Esophagus muscularis mucosa (tissue), 4 donors: ENCODE measurements at regions not wholly inside any gene's neighbourhood (a gene's known extent, or its start where the extent isn't known, plus 50 kb on each side); places are given as distances from the start of the nearest gene placed in this dataset.

Source experiments
- DNase-seq: peaks from one replicate; pipeline ENCODE4 v3.0.0-alpha.2; 2017; ENCODE audit errors: extremely low spot score
- H3K27ac ChIP-seq, 4 donors: fragments of 200-600 bp; sonication (generic); replicated peaks in 1 of 4; 1 replicate in 3 of 4; 2 replicates in 1 of 4; pipeline ENCODE4 v1.5.1; 2016 to 2019; ENCODE audit warnings: mild to moderate bottlenecking in 1 of 4
- H3K27me3 ChIP-seq, 4 donors: fragments of 200-600 bp; sonication (generic); one replicate each; pipeline versions ENCODE4 v1.5.1 to v1.6.0; 2016 to 2019
- H3K36me3 ChIP-seq, 4 donors: fragments of 200-600 bp; sonication (generic); one replicate each; pipeline ENCODE4 v1.5.1; 2016 to 2019
- H3K4me1 ChIP-seq, 4 donors: fragments of 200-600 bp; sonication (generic); one replicate each; pipeline ENCODE4 v1.5.1; 2016 to 2019
- H3K4me3 ChIP-seq, 4 donors: fragments of 200-600 bp; sonication (generic); 1 replicate in 2 of 4; 2 replicates in 2 of 4; pipeline ENCODE4 v1.5.1; 2016 to 2019; ENCODE audit warnings: mild to moderate bottlenecking in 4 of 4, moderate library complexity in 1 of 4
- H3K9me3 ChIP-seq, 4 donors: fragments of 200-600 bp; sonication (generic); 1 replicate in 3 of 4; 2 replicates in 1 of 4; pipeline ENCODE4 v1.5.1; 2016 to 2019
- CTCF ChIP-seq, 3 experiments: fragments of 200-600 bp in 2 of 3; fragments of 450-650 bp in 1 of 3; sonication (generic) in 2 of 3; IDR thresholded peaks; one replicate each; pipeline ENCODE4 v1.5.1; 2017 to 2019; ENCODE audit warnings: antibody characterized with exemption in 3 of 3, mild to moderate bottlenecking in 2 of 3, moderate library complexity in 1 of 3
- EP300 ChIP-seq: sonication (generic); formaldehyde crosslinking; IDR thresholded peaks from one replicate; pipeline ENCODE4 v1.6.1; 2017; ENCODE audit warnings: antibody characterized with exemption
- POLR2A ChIP-seq: fragments of 450-650 bp; IDR thresholded peaks from one replicate; pipeline ENCODE4 v1.6.1; 2017; ENCODE audit warnings: antibody characterized with exemption, moderate library complexity, mild to moderate bottlenecking, low read depth
- POLR2AphosphoS5 ChIP-seq, 2 donors: sonication (generic); formaldehyde crosslinking; IDR thresholded peaks; one replicate each; pipeline ENCODE4 v1.6.1; 2017; ENCODE audit warnings: antibody characterized with exemption in 2 of 2
- WGBS: methylation state at CpG from one replicate; pipeline ENCODE4 v1.1.5; 2018; 5-methylcytosine and 5-hydroxymethylcytosine counted together
- intact Hi-C: fragments of 100-400 bp; cut with DNase I; formaldehyde crosslinking; loops from one replicate; pipeline ENCODE4 v1.15.1; 2023

DNA sequence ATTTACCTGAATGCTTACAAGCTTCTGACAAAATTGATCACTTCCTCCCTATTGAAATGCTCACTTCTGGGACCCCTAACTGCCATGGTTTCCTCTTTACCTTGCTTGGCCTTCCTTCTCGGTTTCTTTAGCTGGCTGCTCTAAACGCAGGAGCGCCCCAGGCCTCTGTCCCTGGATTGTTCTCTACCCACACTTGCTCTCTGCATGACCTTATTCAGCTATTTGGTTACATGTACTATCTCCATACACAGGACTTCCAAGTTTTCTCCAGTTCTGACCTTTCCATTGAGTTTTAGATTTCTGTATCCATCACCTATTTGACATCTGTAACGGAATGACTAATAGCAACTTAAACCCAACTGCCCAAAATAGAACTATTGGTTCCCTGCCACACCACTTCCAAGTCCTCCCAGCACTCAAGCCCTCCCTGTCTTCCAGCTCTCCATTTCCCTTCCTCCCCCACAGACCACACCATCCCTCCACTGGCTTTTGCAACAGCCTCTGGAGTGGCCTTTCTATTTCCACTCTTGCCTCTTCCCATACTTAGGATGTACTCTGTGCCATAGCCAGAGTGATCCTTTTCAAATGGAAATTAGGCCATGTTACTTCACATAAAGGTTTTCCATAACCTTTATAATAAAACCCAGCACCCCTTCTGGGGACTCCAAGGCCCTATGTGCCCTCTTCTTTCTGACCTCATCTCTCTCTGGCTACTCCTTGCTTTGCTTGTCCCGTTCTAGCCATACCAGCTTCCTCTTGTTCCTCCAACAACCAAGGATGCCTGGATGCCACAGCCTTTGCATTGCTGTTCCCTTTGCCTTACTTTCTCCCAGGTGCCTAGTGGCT, 202.2 kb downstream of the AEBP2 start:
- 76% methylated on average over 5 of the region's 5 CpGs for WGBS
- H3K4me3 ChIP-seq: no peak overlapping the region
- intact Hi-C loops: loop anchor here (10.0 kb wide), 1 partner anchor 267 kb away; no protein-coding TSS in a partner anchor
- H3K27ac ChIP-seq: no peak overlapping the region
- no peaks in the 10 kb centered on the region for H3K27me3 ChIP-seq
- H3K9me3 ChIP-seq: no peaks in the 10 kb centered on the region
- DNase-seq: peak; percentile 90
- TF ChIP-seq CTCF (IDR thresholded peaks at IDR 0.05) (no peak), POLR2A (no peak), EP300 (no peak), POLR2AphosphoS5 (IDR thresholded peaks at IDR 0.05) (no peak)
- H3K4me1 ChIP-seq: peaks cover 0 to 10% (median 4%) of the 10 kb centered on the region in 4 donors
- no peaks in the 10 kb centered on the region for H3K36me3 ChIP-seq

GRCh38 chr12:19642345-19642744, 203.1 kb downstream of the AEBP2 start:
- intact Hi-C loops: loop anchor here (10.0 kb wide), 1 partner anchor 268 kb away; no protein-coding TSS in a partner anchor
- no peak overlapping the region for H3K27ac ChIP-seq
- peaks cover 0 to 10% (median 4%) of the 10 kb centered on the region in 4 donors for H3K4me1 ChIP-seq
- 95% methylated on average over 4 of the region's 4 CpGs for WGBS
- no peaks in the 10 kb centered on the region for H3K9me3 ChIP-seq
- peak; percentile 66 for DNase-seq
- H3K27me3 ChIP-seq: no peaks in the 10 kb centered on the region
- no peak overlapping the region for H3K4me3 ChIP-seq
- H3K36me3 ChIP-seq: no peaks in the 10 kb centered on the region
- TF ChIP-seq CTCF (IDR thresholded peaks at IDR 0.05) (no peak), POLR2A (no peak), POLR2AphosphoS5 (IDR thresholded peaks at IDR 0.05) (no peak), EP300 (no peak)

DNA sequence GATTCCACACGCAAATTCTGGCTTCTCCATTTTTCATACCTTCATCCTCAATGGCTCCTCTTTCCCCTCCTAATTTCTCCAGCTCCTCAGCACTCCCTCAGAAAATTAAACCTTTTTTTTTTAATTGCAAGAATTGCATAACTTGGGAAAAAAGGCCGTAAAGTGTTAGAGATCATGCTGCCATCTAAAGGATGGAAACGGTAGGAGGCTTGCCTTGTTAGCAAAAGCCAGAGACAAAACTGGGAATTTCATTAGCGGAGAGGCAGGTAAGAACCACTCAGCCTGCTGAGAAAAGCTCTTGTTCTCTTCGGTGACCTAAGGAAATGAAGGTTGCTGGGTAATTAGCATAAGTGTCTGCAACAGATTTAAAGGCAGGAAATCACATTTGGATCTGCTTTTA, 204.3 kb downstream of the AEBP2 start:
- WGBS: 27% methylated on average over 5 of the region's 5 CpGs
- intact Hi-C loops: loop anchor here (10.0 kb wide), 1 partner anchor 269 kb away; no protein-coding TSS in a partner anchor
- TF ChIP-seq EP300: no peak
- peak; percentile 55 to 74 (median 62) for TF ChIP-seq CTCF (IDR thresholded peaks at IDR 0.05)
- H3K27ac ChIP-seq: no peak overlapping the region
- H3K27me3 ChIP-seq: no peaks in the 10 kb centered on the region
- no peak overlapping the region for H3K4me3 ChIP-seq
- H3K9me3 ChIP-seq: no peaks in the 10 kb centered on the region
- H3K36me3 ChIP-seq: no peaks in the 10 kb centered on the region
- peaks cover 0 to 10% (median 9%) of the 10 kb centered on the region in 4 donors for H3K4me1 ChIP-seq
- DNase-seq: peak; percentile 53

DNA sequence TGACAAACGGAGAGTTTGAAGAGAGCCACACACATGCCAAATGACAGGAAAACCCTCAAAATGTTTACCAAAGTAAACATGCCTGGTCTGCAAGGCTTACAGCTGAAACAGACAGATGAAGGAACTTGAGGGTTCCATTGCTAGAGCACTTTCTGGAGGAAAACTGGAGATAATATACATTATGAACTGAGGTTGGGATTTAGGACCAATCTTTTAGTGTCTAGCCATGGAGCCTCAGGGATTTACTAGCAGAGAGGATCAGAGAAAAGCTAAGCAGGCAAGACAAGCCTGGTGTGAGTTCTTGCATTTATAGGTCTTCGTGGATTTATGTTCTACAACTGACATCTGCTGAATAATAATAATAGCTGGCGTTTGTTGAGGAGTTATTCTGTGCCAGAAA, 205.3 kb downstream of the AEBP2 start:
- H3K4me1 ChIP-seq: peaks cover 0 to 10% (median 9%) of the 10 kb centered on the region in 4 donors
- 86% methylated on average over 3 of the region's 3 CpGs for WGBS
- no peaks in the 10 kb centered on the region for H3K36me3 ChIP-seq
- H3K27me3 ChIP-seq: no peaks in the 10 kb centered on the region
- no peak overlapping the region for H3K27ac ChIP-seq
- TF ChIP-seq POLR2A: no peak
- TF ChIP-seq EP300: no peak
- no peak for TF ChIP-seq POLR2AphosphoS5 (IDR thresholded peaks at IDR 0.05)
- no peak for TF ChIP-seq CTCF (IDR thresholded peaks at IDR 0.05)
- H3K4me3 ChIP-seq: no peak overlapping the region
- H3K9me3 ChIP-seq: no peaks in the 10 kb centered on the region
- DNase-seq: no peak
- intact Hi-C loops: loop anchor here (10.0 kb wide), 1 partner anchor 270 kb away; no protein-coding TSS in a partner anchor
